Esophagus muscularis mucosa (tissue), 4 donors: ENCODE measurements at regions not wholly inside any gene's neighbourhood (a gene's known extent, or its start where the extent isn't known, plus 50 kb on each side); places are given as distances from the start of the nearest gene placed in this dataset.

Source experiments
- EP300 ChIP-seq: sonication (generic); formaldehyde crosslinking; IDR thresholded peaks from one replicate; pipeline ENCODE4 v1.6.1; 2017; ENCODE audit warnings: antibody characterized with exemption
- POLR2A ChIP-seq: fragments of 450-650 bp; IDR thresholded peaks from one replicate; pipeline ENCODE4 v1.6.1; 2017; ENCODE audit warnings: antibody characterized with exemption, moderate library complexity, mild to moderate bottlenecking, low read depth
- POLR2AphosphoS5 ChIP-seq, 2 donors: sonication (generic); formaldehyde crosslinking; IDR thresholded peaks; one replicate each; pipeline ENCODE4 v1.6.1; 2017; ENCODE audit warnings: antibody characterized with exemption in 2 of 2
- TF ChIP-seq, protein P1 (sequence below), 3 experiments: fragments of 200-600 bp in 2 of 3; fragments of 450-650 bp in 1 of 3; sonication (generic) in 2 of 3; IDR thresholded peaks; one replicate each; pipeline ENCODE4 v1.5.1; 2017 to 2019; ENCODE audit warnings: antibody characterized with exemption in 3 of 3, mild to moderate bottlenecking in 2 of 3, moderate library complexity in 1 of 3

DNA sequence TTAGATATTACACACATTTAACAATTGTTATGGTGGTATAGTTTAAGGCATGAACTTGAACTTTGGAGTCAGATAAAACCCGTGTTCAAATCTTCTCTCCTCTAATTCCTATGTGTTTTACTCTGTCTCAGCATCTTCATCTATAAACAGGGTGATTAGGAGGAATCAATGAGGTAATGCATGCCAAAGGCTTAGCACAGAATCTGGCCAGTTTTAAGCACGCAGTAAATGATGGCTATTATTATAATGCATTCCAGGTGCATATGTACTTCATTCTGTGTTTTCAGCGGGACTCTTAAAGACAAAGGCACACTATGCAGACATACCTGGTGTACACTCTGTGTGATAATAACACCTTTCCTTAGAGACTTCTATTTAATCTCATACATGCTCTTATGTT lies 88.0 kb upstream of the FRY start:
- TF ChIP-seq, protein P1, sequence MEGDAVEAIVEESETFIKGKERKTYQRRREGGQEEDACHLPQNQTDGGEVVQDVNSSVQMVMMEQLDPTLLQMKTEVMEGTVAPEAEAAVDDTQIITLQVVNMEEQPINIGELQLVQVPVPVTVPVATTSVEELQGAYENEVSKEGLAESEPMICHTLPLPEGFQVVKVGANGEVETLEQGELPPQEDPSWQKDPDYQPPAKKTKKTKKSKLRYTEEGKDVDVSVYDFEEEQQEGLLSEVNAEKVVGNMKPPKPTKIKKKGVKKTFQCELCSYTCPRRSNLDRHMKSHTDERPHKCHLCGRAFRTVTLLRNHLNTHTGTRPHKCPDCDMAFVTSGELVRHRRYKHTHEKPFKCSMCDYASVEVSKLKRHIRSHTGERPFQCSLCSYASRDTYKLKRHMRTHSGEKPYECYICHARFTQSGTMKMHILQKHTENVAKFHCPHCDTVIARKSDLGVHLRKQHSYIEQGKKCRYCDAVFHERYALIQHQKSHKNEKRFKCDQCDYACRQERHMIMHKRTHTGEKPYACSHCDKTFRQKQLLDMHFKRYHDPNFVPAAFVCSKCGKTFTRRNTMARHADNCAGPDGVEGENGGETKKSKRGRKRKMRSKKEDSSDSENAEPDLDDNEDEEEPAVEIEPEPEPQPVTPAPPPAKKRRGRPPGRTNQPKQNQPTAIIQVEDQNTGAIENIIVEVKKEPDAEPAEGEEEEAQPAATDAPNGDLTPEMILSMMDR (IDR thresholded peaks at IDR 0.05): no peak
- TF ChIP-seq POLR2A (no peak), EP300 (no peak), POLR2AphosphoS5 (IDR thresholded peaks at IDR 0.05) (no peak)
